ENCODE measurements at regions not wholly inside any gene's neighbourhood (a gene's known extent, or its start where the extent isn't known, plus 50 kb on each side); places are given as distances from the start of the nearest gene placed in this dataset.

DNA sequence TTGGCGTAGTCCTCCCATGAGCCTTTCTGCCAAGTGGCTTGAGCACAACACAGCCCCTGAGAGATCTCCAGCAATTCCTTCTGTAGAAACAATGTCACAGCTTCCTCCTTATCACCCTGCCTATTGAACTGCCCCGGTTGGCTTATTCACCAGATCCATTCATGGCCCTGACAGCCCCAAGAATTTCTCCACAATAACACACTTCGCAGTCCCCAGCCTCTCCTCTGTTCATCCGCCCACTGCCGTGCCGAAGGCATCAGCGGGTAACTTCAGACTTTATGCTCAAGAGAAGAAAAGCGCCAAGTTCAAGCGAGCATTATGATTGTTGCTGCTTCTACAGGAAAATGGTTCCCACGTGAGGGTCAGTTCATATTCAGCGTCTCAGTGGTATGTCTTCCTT, 403.9 kb downstream of the VPS13C start:
- TF ChIP-seq EZH2 (IDR thresholded peaks at IDR 0.05; ENCODE audit: insufficient read depth, poor library complexity, severe bottlenecking) (no peak), EZH2phosphoT487 (IDR thresholded peaks at IDR 0.05; ENCODE audit: insufficient read depth, low read depth) (no peak)
